ENCODE measurements at regions not wholly inside any gene's neighbourhood (a gene's known extent, or its start where the extent isn't known, plus 50 kb on each side); places are given as distances from the start of the nearest gene placed in this dataset.
"Not testable (repeated sequence)": the region's sequence is repeated elsewhere in the genome, so short reads cannot be mapped to it uniquely, and the experiment has no call there.

DNA sequence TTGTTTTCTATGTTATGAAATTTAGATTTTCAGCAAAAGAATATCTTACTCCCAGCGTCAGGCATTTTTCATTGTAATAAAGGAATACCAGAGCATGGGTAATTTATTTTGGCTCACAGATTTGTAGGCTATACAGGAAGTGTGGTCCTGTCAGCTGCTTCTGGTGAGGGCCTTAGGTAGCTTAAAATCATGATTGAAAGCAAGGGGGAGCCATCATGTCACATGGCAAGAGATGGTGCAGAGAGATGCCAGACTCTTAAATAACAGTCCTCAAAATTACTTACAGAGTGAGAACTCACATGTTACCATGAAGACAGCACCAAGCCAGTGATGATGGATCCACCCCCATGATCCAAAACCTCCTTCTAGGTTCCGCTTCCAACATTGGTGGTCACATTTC is 825.0 kb upstream of the CHORDC1 start:
- no peak for DNase-seq
- Mint-ChIP-seq H3K27me3 (no peaks in the 10 kb centered on the region), H3K4me3 (no peak overlapping the region), H3K4me1 (no peaks in the 10 kb centered on the region), H3K27ac (no peak overlapping the region), H3K36me3 (no peaks in the 10 kb centered on the region), H3K9me3 (peaks cover 0 to 15% (median 4%) of the 10 kb centered on the region in 8 donors)
- Histone ChIP-seq H3K27ac (ENCODE audit: low read depth, low read length) (no peak overlapping the region), H3K4me1 (ENCODE audit: insufficient read depth, low read length) (no peaks in the 10 kb centered on the region), H3K36me3 (ENCODE audit: insufficient read depth, low read length) (no peaks in the 10 kb centered on the region), H3K4me3 (ENCODE audit: low read length in 2 of 2) (no peak overlapping the region), H3K27me3 (ENCODE audit: insufficient read depth, low read length) (no peaks in the 10 kb centered on the region), H3K9me3 (ENCODE audit: control insufficient read depth in 1 of 2, low read length in 2 of 2) (no peaks in the 10 kb centered on the region)
- ChIA-PET CTCF (ENCODE audit: partially characterized antibody) (no interaction called here), POLR2A (ENCODE audit: partially characterized antibody) (no interaction called here)
- intact Hi-C loops (cut with micrococcal nuclease) = no loop called here

DNA sequence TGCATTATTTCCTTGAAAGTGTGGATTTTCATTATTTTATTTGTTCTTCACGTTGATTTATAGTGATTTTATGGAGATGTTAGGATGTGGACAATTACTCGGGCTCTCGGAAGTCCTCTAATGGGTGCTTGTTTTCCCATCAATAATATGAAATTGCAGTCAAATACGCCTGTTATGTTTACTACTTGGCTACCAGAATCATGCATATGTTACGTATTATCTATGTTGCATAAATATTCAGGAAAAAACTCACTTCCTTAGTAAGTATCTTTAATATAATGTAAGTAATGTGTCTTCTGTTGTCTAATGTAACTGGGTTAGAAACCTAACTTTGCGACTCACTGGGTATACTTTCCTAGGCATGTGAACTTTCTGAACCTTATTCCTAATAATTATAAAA is 823.4 kb upstream of the CHORDC1 start:
- Mint-ChIP-seq H3K4me1 (no peaks in the 10 kb centered on the region), H3K4me3 (no peak overlapping the region), H3K9me3 (peaks cover 0 to 12% (median 5%) of the 10 kb centered on the region in 8 donors), H3K27ac (no peak overlapping the region), H3K36me3 (no peaks in the 10 kb centered on the region), H3K27me3 (no peaks in the 10 kb centered on the region)
- H3K36me3 ChIP-seq (ENCODE audit: insufficient read depth, low read length) = no peaks in the 10 kb centered on the region
- CTCF ChIA-PET (ENCODE audit: partially characterized antibody) = no interaction called here
- H3K27ac ChIP-seq (ENCODE audit: low read depth, low read length) = no peak overlapping the region
- DNase-seq = no peak
- H3K4me3 ChIP-seq (ENCODE audit: low read length in 2 of 2) = no peak overlapping the region
- no peaks in the 10 kb centered on the region for H3K4me1 ChIP-seq (ENCODE audit: insufficient read depth, low read length)
- no peaks in the 10 kb centered on the region for H3K9me3 ChIP-seq (ENCODE audit: control insufficient read depth in 1 of 2, low read length in 2 of 2)
- intact Hi-C loops (cut with micrococcal nuclease) = no loop called here
- no peaks in the 10 kb centered on the region for H3K27me3 ChIP-seq (ENCODE audit: insufficient read depth, low read length)
- POLR2A ChIA-PET (ENCODE audit: partially characterized antibody) = no interaction called here

DNA sequence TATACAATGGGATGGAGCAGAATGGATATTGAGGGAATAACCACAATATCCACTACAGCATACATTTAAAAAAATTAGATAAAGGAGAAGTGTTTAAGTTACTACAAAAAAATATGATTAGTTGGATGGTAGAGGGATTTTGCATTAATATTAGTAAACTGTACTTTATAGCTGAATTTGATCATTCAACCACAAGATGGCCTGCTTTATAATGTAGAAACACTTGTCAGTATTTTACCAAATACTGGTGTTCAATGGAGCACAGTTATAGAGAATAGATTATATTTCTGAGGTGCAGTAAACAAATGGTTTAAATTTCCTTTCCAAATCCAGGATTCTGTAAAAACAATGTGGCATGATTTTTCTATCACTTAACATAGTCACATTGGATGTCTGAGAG is 818.8 kb upstream of the CHORDC1 start:
- H3K4me1 ChIP-seq (ENCODE audit: insufficient read depth, low read length) = no peaks in the 10 kb centered on the region
- CTCF ChIA-PET (ENCODE audit: partially characterized antibody) = no interaction called here
- Mint-ChIP-seq H3K4me3 (no peak overlapping the region), H3K27ac (no peak overlapping the region), H3K9me3 (peaks cover 3 to 18% (median 5%) of the 10 kb centered on the region in 8 donors), H3K27me3 (no peaks in the 10 kb centered on the region), H3K4me1 (no peaks in the 10 kb centered on the region), H3K36me3 (no peaks in the 10 kb centered on the region)
- POLR2A ChIA-PET (ENCODE audit: partially characterized antibody) = no interaction called here
- no peaks in the 10 kb centered on the region for H3K9me3 ChIP-seq (ENCODE audit: control insufficient read depth in 1 of 2, low read length in 2 of 2)
- H3K36me3 ChIP-seq (ENCODE audit: insufficient read depth, low read length) = no peaks in the 10 kb centered on the region
- H3K27me3 ChIP-seq (ENCODE audit: insufficient read depth, low read length) = no peaks in the 10 kb centered on the region
- intact Hi-C loops (cut with micrococcal nuclease) = no loop called here
- no peak overlapping the region for H3K4me3 ChIP-seq (ENCODE audit: low read length in 2 of 2)
- H3K27ac ChIP-seq (ENCODE audit: low read depth, low read length) = no peak overlapping the region
- DNase-seq = no peak

DNA sequence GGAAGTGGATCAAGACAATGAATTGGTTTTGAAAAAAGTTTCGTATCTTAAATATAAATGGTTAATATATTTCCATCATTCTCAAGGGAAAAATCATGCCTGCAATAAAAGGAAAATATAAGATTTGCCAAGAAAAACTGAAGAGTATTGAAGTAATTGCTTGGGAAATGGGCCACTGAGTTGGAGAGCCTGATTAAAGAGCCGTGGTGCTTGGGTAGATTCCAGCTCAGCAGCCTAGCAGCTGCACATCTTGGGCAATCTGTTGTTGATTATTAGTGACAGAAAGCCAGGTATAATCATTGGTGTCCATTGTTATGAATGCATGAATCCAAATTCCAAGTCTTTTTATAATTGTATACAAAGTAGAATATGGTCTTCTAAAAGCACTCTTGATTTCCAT is 800.9 kb upstream of the CHORDC1 start:
- no peak for DNase-seq
- ChIA-PET POLR2A (ENCODE audit: partially characterized antibody) (no interaction called here), CTCF (ENCODE audit: partially characterized antibody) (no interaction called here)
- Mint-ChIP-seq H3K27ac (no peak overlapping the region), H3K4me1 (no peaks in the 10 kb centered on the region), H3K27me3 (no peaks in the 10 kb centered on the region), H3K9me3 (peaks cover 0 to 15% (median 6%) of the 10 kb centered on the region in 8 donors), H3K4me3 (no peak overlapping the region), H3K36me3 (no peaks in the 10 kb centered on the region)
- intact Hi-C loops (cut with micrococcal nuclease) = no loop called here
- Histone ChIP-seq H3K27ac (ENCODE audit: low read depth, low read length) (no peak overlapping the region), H3K4me1 (ENCODE audit: insufficient read depth, low read length) (no peaks in the 10 kb centered on the region), H3K36me3 (ENCODE audit: insufficient read depth, low read length) (no peaks in the 10 kb centered on the region), H3K4me3 (ENCODE audit: low read length in 2 of 2) (no peak overlapping the region), H3K27me3 (ENCODE audit: insufficient read depth, low read length) (no peaks in the 10 kb centered on the region), H3K9me3 (ENCODE audit: control insufficient read depth in 1 of 2, low read length in 2 of 2) (no peaks in the 10 kb centered on the region)

DNA sequence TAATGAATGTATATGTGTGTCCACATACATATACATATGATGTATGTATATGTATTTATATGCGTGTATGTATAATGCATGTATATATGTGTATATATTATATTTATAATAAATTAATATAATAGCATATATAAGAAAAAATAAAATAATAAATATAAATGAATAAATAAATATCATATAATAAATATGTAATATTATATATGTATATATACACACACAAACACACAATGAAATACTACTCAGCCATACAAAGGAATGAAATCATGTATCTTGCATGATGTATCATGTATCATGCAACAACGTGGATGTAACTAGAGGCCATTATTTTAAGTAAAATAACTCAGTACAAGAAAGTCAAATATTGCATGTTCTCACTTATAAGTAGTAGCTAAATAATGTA is 788.7 kb upstream of the CHORDC1 start:
- DNase-seq = no peak
- Histone ChIP-seq H3K27me3 (ENCODE audit: insufficient read depth, low read length) (no peaks in the 10 kb centered on the region), H3K4me3 (ENCODE audit: low read length in 2 of 2) (no peak overlapping the region), H3K4me1 (ENCODE audit: insufficient read depth, low read length) (no peaks in the 10 kb centered on the region), H3K36me3 (ENCODE audit: insufficient read depth, low read length) (no peaks in the 10 kb centered on the region), H3K9me3 (ENCODE audit: control insufficient read depth in 1 of 2, low read length in 2 of 2) (peaks cover 0 to 4% of the 10 kb centered on the region in 2 donors), H3K27ac (ENCODE audit: low read depth, low read length) (no peak overlapping the region)
- Mint-ChIP-seq H3K4me3 (no peak overlapping the region), H3K36me3 (no peaks in the 10 kb centered on the region), H3K9me3 (peaks cover 2 to 27% (median 13%) of the 10 kb centered on the region in 8 donors), H3K27me3 (no peaks in the 10 kb centered on the region), H3K4me1 (no peaks in the 10 kb centered on the region), H3K27ac (no peak overlapping the region)
- intact Hi-C loops (cut with micrococcal nuclease) = no loop called here
- CTCF ChIA-PET (ENCODE audit: partially characterized antibody) = no interaction called here
- POLR2A ChIA-PET (ENCODE audit: partially characterized antibody) = no interaction called here

DNA sequence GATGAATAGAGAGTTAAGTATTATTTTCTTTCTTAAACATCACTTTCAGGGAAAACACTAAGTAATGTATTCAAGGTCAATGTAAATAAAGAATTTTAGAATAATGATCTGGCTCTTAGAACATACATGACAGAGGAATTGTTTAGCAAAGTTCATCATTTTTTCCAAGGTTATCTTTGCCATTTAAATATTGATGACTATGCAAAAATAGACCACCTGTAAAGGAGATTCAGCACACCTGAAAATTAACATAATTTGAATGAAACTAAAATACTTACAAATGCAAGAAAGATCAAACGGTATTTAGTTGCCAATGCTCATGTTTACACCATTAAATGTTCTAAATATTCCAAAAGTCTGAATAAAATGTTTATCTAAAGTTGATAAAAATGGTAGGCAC is 782.6 kb upstream of the CHORDC1 start:
- Histone ChIP-seq H3K27ac (ENCODE audit: low read depth, low read length) (no peak overlapping the region), H3K36me3 (ENCODE audit: insufficient read depth, low read length) (no peaks in the 10 kb centered on the region), H3K4me3 (ENCODE audit: low read length in 2 of 2) (no peak overlapping the region), H3K27me3 (ENCODE audit: insufficient read depth, low read length) (no peaks in the 10 kb centered on the region), H3K9me3 (ENCODE audit: control insufficient read depth in 1 of 2, low read length in 2 of 2) (peaks cover 0 to 7% of the 10 kb centered on the region in 2 donors), H3K4me1 (ENCODE audit: insufficient read depth, low read length) (no peaks in the 10 kb centered on the region)
- no peak for DNase-seq
- peaks cover 0 to 14% (median 8%) of the 10 kb centered on the region in 8 donors for H3K9me3 Mint-ChIP-seq
- intact Hi-C loops (cut with micrococcal nuclease) = no loop called here
- ChIA-PET CTCF (ENCODE audit: partially characterized antibody) (no interaction called here), POLR2A (ENCODE audit: partially characterized antibody) (no interaction called here)
- H3K4me1 Mint-ChIP-seq = no peaks in the 10 kb centered on the region
- H3K4me3 Mint-ChIP-seq = no peak overlapping the region
- H3K27me3 Mint-ChIP-seq = no peaks in the 10 kb centered on the region
- H3K36me3 Mint-ChIP-seq = no peaks in the 10 kb centered on the region
- H3K27ac Mint-ChIP-seq = no peak overlapping the region

DNA sequence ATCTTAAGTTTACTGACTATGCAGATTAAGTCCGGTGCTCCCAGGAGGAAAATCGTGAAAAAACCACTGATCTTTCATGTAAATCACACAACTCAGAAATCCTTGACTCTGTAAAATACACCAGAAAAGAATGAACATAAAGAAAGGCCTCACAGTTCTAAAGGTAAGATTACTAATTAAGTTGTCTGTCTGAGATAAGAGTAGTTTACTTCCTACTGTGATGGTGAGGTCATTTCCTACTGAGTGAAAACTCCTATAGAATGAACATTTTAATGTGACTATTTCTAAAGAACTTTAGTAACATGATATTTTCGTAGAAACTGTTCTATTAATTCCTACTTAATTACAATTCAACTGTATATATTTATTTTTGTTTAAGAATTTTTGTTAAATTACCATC is 774.4 kb upstream of the CHORDC1 start:
- no peak for DNase-seq
- Histone ChIP-seq H3K4me3 (ENCODE audit: low read length in 2 of 2) (no peak overlapping the region), H3K4me1 (ENCODE audit: insufficient read depth, low read length) (no peaks in the 10 kb centered on the region), H3K9me3 (ENCODE audit: control insufficient read depth in 1 of 2, low read length in 2 of 2) (peaks cover 0 to 3% of the 10 kb centered on the region in 2 donors), H3K27me3 (ENCODE audit: insufficient read depth, low read length) (no peaks in the 10 kb centered on the region), H3K27ac (ENCODE audit: low read depth, low read length) (no peak overlapping the region), H3K36me3 (ENCODE audit: insufficient read depth, low read length) (no peaks in the 10 kb centered on the region)
- Mint-ChIP-seq H3K27ac (no peak overlapping the region), H3K27me3 (no peaks in the 10 kb centered on the region), H3K4me3 (no peak overlapping the region), H3K36me3 (no peaks in the 10 kb centered on the region), H3K4me1 (no peaks in the 10 kb centered on the region), H3K9me3 (peaks cover 0 to 8% (median 6%) of the 10 kb centered on the region in 8 donors)
- ChIA-PET CTCF (ENCODE audit: partially characterized antibody) (no interaction called here), POLR2A (ENCODE audit: partially characterized antibody) (no interaction called here)
- intact Hi-C loops (cut with micrococcal nuclease) = no loop called here

DNA sequence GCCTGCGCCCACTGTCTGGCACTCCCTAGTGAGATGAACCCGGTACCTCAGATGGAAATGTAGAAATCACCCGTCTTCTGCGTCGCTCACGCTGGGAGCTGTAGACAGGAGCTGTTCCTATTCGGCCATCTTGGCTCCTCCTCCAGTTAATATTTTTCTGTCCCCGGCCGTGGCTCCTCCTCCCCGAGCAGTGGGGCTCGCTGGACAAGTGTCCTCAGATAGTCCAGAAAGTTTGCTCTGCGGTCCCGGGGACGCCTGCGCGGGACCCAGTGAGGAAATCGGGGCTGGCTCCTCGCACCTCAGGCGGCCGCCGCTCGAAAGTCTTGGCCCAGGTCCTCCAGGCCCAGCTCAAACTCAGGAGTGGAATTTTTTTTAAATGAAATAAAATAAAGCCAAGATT is 749.3 kb upstream of the CHORDC1 start:
- DNase-seq; H3K4me3 ChIP-seq (ENCODE audit: low read length in 2 of 2); CTCF ChIA-PET (ENCODE audit: partially characterized antibody); intact Hi-C loops (cut with micrococcal nuclease); POLR2A ChIA-PET (ENCODE audit: partially characterized antibody); H3K27ac Mint-ChIP-seq; H3K4me1 Mint-ChIP-seq; H3K27ac ChIP-seq (ENCODE audit: low read depth, low read length); H3K27me3 Mint-ChIP-seq; H3K4me3 Mint-ChIP-seq; H3K9me3 ChIP-seq (ENCODE audit: control insufficient read depth in 1 of 2, low read length in 2 of 2); H3K36me3 ChIP-seq (ENCODE audit: insufficient read depth, low read length); H3K27me3 ChIP-seq (ENCODE audit: insufficient read depth, low read length); H3K4me1 ChIP-seq (ENCODE audit: insufficient read depth, low read length); H3K36me3 Mint-ChIP-seq: not testable (repeated sequence)
- H3K9me3 Mint-ChIP-seq = peaks cover 0 to 20% (median 11%) of the 10 kb centered on the region in 8 donors
